Ecto neural progenitor cell (in vitro differentiated cells): ENCODE measurements at regions not wholly inside any gene's neighbourhood (a gene's known extent, or its start where the extent isn't known, plus 50 kb on each side); places are given as distances from the start of the nearest gene placed in this dataset.

Source experiments
- DNase-seq: peaks from one replicate; pipeline ENCODE4 v3.0.0-alpha.2; 2018; ENCODE audit warnings: low spot score

DNA sequence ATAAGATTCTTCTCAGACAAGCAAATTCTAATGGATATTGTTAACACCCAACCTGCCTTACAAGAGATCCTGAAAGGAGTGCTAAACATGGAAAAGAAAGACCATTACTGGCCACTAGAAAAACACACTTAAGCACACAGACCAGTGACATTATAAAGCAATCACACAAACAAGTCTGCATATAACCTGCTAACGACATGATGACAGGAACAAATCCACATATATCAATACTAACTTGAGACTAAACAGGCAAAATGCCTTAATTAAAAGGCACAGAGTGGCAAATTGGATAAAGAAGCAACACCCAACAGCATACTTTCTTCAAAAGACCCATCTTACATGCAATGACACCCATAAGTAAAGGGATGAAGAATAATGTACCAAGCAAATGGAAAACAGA, 100.5 kb upstream of the PCDH18 start:
- no peak for DNase-seq

DNA sequence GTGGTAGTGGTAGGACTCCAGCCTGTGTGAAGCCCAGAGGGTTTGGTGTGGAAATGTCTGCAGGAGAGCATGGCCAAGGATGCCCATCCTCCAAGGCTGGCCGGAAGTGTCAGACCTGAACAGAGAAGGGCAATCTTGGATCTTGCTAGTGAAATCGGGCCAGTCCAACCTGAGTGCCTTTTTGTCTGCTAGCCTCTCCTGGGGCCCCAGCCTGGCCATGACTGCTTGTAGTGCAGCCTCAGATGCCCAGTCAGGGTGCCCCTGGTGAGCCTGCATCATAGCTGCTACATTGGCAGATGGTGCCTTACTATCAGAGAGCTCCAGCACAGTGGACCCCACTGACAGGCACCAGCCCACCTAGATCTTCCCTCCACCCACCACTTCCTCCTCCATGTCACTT, 99.3 kb upstream of the PCDH18 start:
- no peak for DNase-seq

DNA sequence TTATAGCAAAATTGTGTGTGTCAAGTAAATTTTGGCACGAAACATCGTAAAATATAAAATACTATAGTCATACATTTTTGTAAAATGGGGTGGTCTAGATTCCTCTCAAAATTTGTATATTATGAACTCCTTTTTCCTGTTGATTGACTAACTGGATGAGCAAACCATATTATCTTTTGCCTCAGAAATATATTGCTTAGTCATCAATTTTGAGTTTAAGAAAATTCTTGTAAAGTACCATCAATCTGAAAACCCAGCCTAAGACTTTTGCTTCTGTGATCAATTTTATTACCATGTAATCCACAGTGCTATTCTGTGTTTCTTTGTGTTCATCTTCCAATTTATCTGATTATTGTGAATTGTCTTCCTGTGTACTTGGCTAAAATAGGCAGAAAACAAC, 98.0 kb upstream of the PCDH18 start:
- DNase-seq, result no peak

DNA sequence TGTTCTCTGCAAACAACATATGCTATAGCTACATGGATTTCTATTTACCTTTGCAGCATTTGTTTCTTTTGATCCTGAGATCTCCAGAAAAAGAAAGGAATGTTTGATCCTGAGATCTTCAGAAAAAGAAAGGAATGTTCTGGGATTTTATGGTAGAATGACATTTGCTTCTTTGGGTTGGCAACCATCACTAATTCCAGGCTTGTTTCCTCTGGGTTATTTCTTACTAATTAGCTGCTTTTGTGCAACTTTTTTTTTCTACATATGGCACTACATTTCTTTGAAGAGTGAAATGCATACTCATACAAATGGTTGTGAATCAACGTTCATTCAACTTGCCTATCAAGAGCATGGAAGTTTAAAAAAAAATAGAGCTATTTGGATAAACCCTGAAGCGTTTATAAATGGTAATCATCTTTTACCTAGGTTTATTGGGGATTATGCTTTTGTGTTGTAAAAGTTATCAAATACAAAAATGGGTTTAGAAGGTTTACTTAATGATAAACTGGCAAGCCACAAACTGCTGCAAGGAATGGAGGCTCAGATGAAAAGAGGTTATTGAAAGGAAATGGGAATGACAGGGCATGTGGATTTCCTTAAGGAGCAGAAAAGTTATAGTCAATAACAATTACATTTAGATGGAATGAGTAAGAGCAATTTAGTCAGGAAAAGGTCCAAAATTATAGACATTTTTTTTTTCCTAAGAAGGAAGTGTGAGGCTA, 95.6 kb upstream of the PCDH18 start:
- DNase-seq, result no peak

DNA sequence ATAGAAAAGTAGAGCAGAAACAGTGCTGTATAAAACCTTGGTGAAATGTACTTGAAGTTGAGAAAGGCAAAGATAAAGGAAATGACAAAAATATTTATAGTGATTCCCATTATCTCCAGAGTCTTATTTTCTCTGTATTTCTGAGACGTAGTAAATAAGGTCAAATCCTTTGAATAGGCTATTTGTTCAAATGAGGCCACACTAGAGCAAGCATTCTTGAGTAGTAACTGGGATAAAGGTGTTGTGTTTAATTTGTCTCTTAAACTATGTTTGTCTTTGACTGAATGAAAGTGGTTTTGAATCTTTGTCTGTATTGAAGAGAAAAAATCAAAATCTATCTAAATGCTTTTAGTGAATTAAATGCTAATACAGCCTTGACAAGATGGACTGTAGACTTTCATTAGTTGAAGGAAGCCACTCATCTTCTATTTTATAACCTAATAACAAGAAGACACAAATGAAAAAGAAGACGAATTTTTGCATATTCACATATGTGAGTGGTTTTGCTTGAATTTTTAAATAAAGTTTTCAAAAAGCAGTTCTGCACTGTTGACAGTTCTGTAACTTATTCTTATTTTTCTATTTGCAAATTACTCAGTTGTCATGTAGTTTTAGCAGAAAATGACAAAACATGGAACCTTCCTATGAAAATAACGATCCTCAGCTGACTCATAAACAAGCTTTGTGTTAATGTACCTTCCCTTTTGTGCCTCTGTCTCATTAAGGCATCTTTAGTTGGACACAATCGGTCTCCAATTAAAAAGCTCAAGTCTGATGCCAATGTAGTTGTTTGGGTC, 94.8 kb upstream of the PCDH18 start:
- no peak for DNase-seq

DNA sequence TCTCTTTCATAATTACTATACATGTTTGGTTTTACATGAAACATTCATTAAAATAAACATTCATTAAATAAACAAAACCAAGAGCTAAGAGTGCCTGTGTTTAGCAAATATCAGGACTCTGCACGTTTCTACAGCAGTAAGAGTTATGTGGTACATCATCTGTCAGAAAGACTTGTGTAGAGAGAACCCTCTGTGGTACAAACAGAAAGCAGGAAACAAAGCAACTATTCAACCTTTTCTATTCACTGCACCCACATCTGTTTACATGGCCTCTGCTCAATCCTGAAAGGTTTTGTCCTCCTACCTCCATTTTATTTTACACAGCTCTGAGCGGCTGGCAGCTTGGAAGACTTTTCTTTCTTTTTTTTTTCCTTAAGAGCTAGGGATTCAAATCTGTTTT, 90.7 kb upstream of the PCDH18 start:
- DNase-seq, result no peak

DNA sequence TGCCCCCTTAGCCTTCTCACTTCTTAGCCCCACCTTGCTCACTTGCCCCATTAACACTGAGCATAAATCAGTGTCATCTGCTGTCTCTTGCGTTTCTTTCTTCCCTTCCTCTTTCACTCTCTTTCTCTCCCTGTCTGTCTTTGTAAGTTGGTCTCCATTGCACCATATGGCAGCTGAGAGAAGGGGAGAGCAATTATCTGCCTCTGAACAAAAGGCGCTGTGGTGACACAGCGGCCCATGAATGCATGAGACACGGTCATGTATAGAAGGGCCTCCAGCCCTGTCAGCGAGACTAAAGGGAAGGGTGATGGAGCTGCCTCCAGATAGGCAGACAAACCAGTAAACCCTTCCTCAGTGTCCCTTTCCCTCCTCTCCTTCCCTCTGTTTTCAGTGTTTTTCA, 88.8 kb upstream of the PCDH18 start:
- no peak for DNase-seq

DNA sequence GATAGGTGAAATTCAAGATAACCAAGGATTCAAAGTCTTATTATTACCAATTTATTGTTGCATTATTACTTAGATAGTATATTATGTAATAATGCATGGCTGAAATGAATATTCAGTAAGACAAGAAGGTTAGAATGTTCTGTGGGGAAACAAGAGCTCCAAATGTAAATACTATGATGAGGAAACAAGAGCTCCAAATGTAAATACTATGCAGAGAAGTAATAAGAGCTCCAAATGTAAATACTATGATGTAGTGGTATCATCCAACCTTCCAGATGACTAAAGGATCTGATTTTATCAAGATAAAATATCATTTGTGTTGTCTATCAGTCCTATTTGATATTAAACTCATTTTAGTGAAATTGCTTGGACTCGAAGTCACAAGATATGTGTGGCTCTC, 82.2 kb upstream of the PCDH18 start:
- DNase-seq, result no peak

DNA sequence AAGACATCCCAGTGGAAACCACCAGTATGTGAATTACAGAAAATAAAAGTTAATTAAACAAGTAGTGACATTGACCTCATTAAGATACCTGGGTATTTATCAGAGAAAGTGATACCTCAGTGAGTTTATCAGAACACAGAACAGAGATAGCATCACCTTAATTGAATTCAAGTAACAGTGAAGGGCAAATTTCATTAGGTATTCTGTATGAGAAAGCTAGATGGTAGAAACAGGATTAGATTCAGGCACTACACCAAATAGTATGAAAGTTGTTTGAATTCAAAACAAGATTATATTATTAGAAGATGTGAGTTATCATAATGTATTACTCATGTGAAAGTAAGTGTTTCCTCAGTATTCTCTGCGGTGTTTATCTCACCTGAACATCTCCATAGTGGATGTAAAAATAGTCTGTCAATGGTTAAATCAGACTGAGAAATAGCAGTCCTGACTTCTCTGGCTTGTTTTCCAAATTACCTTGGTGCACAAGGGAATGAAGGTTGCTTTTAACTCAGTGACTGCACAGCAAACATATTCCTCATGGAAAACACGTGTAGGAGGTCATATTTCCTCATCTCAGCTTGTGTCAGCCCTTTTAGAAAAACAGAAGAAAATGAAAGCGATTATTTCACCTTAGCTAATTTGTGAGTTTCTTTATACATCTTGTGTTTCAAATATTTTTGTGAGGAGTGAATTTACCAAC, 79.9 kb upstream of the PCDH18 start:
- DNase-seq, result no peak

DNA sequence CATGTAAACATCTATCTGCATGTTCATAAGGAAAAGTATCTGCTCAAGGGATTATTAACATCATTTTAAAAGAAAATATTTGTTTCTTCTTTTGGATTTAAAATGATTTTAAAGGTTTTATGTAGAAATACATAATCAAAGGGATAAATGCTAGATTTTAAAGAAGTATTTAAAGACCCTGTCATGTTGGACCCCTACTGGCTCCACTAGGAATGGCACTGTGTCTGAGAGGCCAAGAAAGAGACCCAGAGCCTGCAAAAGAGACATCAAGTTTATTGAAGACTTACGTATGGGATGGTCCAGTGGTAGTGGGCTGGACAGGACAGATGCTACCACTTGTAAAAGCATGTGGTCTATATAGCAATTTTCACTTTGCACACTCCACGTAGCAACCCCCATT, 78.7 kb upstream of the PCDH18 start:
- DNase-seq, result no peak

DNA sequence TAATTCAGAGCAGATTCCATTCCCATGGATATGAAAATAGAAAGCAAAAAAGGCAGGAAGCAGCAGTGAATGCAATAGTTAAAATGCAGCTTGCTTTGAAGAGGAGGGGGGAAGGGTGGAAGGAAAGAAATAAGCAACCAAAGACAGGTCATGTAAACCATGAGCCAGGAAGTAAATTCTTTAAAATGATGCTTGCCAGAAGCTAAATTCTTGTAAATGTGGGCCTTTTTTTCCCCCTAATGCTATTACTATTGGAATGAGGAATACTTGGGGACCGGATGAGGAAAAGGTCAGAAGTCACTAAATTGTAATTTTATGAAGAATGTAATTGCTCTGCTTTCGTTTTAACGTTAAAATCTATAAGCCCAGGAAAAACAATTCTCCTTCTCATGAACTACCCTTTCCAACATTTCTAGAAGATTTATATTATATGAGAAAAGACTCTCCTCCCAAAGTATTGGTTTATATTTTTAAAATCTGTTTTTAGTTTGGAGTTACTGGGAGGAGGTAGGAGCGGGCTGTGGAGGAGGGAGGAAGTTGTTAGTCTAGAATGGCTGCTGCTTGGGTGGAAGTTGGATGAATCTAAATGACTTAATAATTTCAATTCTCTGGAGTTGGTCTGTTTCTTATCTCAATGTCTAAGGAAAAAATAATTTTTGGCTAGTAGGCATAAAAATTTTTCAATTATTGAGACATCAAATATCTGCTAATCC, 77.6 kb upstream of the PCDH18 start:
- DNase-seq, result no peak

DNA sequence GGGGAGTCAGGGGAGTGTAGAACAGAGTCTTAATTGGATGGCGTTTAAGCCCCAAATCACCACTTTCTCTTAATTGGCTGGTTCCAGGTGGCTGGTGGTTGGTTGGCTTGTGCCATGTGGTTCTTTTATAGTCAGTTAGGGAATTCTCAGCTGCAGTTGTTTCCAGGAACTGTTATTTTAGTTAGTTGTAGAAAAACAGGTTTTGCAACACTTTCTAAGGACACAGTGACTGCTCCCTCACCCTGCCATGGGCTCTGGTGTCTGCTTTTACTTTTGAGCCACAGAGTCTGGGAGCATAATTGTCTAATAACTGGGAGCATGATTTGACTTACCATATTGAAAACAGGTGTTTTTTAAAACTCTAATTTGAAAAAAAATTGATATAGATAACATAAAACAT, 75.8 kb upstream of the PCDH18 start:
- no peak for DNase-seq

DNA sequence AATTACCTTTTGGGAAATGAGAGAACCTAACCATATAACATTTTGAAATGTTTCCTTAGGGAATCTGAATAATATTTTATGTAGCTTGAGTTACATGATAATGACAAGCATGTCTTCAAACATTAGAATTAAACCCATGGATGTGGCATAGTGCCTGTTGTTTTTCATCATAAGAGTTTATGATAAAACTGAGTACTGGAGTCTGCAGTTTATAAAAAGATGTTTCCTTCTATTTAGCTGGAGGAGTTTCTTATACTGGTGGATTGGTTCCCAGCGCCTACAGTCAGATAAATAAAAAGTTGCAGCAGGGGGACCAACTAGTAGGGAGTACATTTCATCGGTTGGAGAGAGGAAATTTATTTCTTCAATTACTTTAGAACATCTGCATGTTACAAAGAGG, 70.1 kb upstream of the PCDH18 start:
- DNase-seq, result no peak

DNA sequence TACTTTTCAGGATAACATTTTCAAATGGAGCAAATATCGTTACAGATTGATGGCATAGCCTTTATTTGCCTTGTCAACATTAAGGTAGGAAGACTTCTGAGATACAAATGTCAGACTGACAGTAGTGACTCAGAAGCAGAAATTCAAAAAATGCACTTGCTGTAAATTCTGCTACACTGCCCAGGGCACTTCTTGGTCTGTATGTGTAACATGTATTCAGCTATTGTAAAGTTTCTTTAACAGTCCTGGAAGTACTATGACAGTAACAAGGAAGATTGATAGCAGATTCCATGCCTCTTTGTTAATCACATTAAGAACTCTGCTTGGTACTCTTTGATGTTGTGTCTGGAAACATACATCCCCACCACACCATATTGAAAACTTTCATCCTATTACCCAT, 69.6 kb upstream of the PCDH18 start:
- no peak for DNase-seq

DNA sequence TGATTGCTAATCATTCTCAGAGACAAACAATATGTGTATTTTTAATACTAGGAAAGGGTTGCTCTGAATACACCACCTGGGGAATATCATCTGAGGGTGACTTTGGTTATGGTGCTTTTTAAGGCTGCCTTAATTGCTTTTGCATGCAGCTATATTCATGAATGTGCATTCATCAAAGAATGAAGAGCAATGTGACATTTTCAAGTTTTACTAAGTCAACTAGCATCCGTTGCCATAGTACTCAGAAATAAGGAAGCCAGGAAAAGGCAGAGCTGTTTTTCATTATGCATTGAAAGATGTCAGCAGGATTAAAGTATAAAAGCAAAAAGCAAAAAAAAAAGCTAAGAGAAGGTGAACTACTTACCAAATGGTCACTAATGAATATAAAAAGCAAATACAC, 67.4 kb upstream of the PCDH18 start:
- no peak for DNase-seq

DNA sequence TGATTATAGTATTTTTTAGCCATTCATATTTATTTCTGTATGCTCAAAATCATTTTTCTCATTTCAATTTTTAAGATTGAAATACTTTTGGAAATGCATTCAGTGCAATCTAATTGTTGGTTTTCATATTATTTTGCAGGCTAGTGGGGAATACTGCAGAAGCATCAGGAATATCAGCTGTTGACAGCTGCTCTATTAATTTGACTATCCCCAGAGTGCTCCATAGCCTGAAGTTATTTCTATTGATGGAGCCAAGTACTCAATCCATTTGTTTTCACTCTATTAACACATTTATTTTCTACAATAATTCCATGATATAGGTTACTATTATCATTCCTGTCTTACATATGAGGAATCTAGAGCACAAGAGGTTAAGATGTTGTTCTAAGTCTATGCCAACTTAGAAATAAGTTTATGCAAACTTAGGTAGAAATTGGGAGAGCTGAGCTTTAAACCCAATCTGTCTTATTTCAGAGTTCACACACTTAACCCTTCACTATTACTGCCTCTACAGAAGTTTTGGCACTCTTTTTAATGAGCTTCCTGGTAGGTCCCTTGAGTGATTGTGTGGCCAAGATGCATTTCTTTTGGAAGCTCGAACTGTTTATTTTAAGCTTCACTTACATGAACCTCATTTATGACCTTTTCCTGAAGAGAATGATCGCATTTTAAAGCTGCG, 65.6 kb upstream of the PCDH18 start:
- no peak for DNase-seq

DNA sequence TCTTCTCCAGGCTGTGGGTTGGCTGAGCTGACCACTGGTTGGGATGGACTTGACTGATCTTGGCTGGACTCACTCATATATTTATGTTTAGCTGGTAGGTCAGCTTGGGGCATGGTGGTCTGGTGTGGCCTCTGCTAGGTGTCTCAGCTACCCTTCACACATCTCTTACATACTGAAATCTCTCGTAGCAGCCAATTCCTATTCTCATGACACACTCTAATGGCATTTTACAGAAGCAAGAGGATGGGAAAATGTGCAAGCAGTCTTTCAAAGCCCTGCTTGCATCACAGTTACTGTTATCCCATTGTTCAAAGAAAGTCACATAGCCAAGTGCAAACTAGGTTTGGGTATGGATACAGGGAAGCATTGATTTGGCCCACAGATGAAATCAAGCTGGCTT, 55.5 kb upstream of the PCDH18 start:
- no peak for DNase-seq

DNA sequence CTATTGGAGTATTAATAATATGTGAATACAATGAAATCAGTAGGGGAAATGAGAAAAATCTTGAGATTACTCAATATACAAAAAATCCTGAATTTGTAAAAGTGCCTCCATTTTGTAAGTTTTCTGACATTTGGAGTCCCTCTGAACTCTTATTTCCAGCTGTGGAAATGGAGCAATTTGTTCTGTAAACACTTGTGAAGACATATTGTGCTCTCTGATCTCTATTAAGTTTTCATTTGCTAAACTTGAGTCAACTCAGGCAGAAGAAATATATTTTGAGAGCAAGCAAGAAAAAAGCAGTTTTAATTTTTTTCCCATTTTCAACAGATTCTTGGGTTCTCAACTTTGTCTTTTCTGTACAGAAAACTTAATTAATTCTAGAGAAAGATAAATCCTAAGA, 51.4 kb upstream of the PCDH18 start:
- DNase-seq, result no peak
